ENCODE measurements at regions not wholly inside any gene's neighbourhood (a gene's known extent, or its start where the extent isn't known, plus 50 kb on each side); places are given as distances from the start of the nearest gene placed in this dataset.

GRCh38 chr13:79749566-79749965, 268.6 kb downstream of the NDFIP2 start:
- FAIRE-seq: no peak
- Histone ChIP-seq H3K79me2 (ENCODE audit: control insufficient read depth, insufficient read depth, low read length) (no peaks in the 10 kb centered on the region), H3K9me3 (replicated peaks; ENCODE audit: control insufficient read depth, insufficient read depth, low read length) (no peaks in the 10 kb centered on the region), H3K4me2 (ENCODE audit: control insufficient read depth, insufficient read depth) (no peak overlapping the region), H3K4me1 (ENCODE audit: control insufficient read depth, insufficient read depth, low read length) (no peaks in the 10 kb centered on the region), H3K27ac (ENCODE audit: control insufficient read depth, insufficient read depth) (no peak overlapping the region), H3K9ac (ENCODE audit: control insufficient read depth, insufficient read depth, low read length) (no peak overlapping the region), H3K27me3 (replicated peaks in 1 of 2; ENCODE audit: control insufficient read depth in 2 of 2, insufficient read depth in 2 of 2, low read length in 1 of 2) (no peaks in the 10 kb centered on the region), H2AFZ (ENCODE audit: control insufficient read depth, low read depth, low read length) (no peak overlapping the region), H3K4me3 (no peak overlapping the region), H4K20me1 (ENCODE audit: control insufficient read depth, insufficient read depth) (peaks cover 3% of the 10 kb centered on the region; the same call in 1 of the 2 replicates), H3K36me3 (ENCODE audit: control insufficient read depth in 2 of 2, insufficient read depth in 2 of 2, low read length in 1 of 2) (no peaks in the 10 kb centered on the region)
- no peak for ATAC-seq
- in situ Hi-C loops (cut with MboI): no loop called here
- intact Hi-C loops (cut with micrococcal nuclease; ENCODE audit: unreplicated experiment): no loop called here
- ChIA-PET SMC1A (ENCODE audit: uncharacterized antibody, unreplicated experiment) (interaction anchor here (0.9 to 1.0 kb wide), 2 partner anchors 170 to 960 kb away, joined by 3 read pairs; no protein-coding TSS in a partner anchor), CTCF (no interaction called here), RAD21 (ENCODE audit: unreplicated experiment) (interaction anchor here (1.0 to 1.2 kb wide), 2 partner anchors 71 to 73 kb away, joined by 3 to 4 read pairs; no protein-coding TSS in a partner anchor), POLR2A (interaction anchor here (0.6 to 0.7 kb wide), 2 partner anchors 166 to 336 kb away, joined by 3 read pairs; no protein-coding TSS in a partner anchor)
- WGBS (ENCODE audit: insufficient coverage, insufficient replicate concordance, low lambda C conversion rate, missing lambda C conversion rate): 50% methylated on average over 2 of the region's 2 CpGs
- TF ChIP-seq CHD4 (IDR thresholded peaks at IDR 0.05) (no peak), PML (IDR thresholded peaks at IDR 0.05; ENCODE audit: low read length) (no peak), ZNF622 (IDR thresholded peaks at IDR 0.05) (no peak), KLF5 (IDR thresholded peaks at IDR 0.05; ENCODE audit: partially characterized antibody) (no peak), NFYB (IDR thresholded peaks at IDR 0.05; ENCODE audit: insufficient read depth, low read depth, low read length) (no peak), WRNIP1 (IDR thresholded peaks at IDR 0.05; ENCODE audit: borderline replicate concordance, low read depth, low read length) (no peak), RELB (IDR thresholded peaks at IDR 0.05; ENCODE audit: low read depth) (no peak), ZNF217 (IDR thresholded peaks at IDR 0.05) (no peak), MEF2A (IDR thresholded peaks at IDR 0.05; ENCODE audit: insufficient read depth, low read depth, low read length) (no peak), GABPA (IDR thresholded peaks at IDR 0.05; ENCODE audit: low read depth) (no peak), MYB (IDR thresholded peaks at IDR 0.05; ENCODE audit: borderline replicate concordance, low read depth, low read length) (no peak), NRF1 (conservative IDR thresholded peaks at IDR 0.05; ENCODE audit: low read depth, low read length) (no peak), TCF3 (IDR thresholded peaks at IDR 0.05; ENCODE audit: borderline replicate concordance, insufficient read depth, low read depth, low read length) (no peak), ATF2 (IDR thresholded peaks at IDR 0.05; ENCODE audit: low read length) (no peak), SKIL (IDR thresholded peaks at IDR 0.05; ENCODE audit: low read depth, poor library complexity, severe bottlenecking) (no peak)
- TF ChIP-seq, protein P1, sequence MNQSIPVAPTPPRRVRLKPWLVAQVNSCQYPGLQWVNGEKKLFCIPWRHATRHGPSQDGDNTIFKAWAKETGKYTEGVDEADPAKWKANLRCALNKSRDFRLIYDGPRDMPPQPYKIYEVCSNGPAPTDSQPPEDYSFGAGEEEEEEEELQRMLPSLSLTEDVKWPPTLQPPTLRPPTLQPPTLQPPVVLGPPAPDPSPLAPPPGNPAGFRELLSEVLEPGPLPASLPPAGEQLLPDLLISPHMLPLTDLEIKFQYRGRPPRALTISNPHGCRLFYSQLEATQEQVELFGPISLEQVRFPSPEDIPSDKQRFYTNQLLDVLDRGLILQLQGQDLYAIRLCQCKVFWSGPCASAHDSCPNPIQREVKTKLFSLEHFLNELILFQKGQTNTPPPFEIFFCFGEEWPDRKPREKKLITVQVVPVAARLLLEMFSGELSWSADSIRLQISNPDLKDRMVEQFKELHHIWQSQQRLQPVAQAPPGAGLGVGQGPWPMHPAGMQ (IDR thresholded peaks at IDR 0.05; ENCODE audit: borderline replicate concordance): no peak
- TF ChIP-seq, protein P2, sequence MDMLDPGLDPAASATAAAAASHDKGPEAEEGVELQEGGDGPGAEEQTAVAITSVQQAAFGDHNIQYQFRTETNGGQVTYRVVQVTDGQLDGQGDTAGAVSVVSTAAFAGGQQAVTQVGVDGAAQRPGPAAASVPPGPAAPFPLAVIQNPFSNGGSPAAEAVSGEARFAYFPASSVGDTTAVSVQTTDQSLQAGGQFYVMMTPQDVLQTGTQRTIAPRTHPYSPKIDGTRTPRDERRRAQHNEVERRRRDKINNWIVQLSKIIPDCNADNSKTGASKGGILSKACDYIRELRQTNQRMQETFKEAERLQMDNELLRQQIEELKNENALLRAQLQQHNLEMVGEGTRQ (IDR thresholded peaks at IDR 0.05; ENCODE audit: borderline replicate concordance, low read depth, low read length): no peak
- BruUV-seq (replicated peaks): no TSS peak
- no peak for DNase-seq (ENCODE audit: low read depth, low spot score)

All from GM12878 (cell line).